ENCODE measurements at regions not wholly inside any gene's neighbourhood (a gene's known extent, or its start where the extent isn't known, plus 50 kb on each side); places are given as distances from the start of the nearest gene placed in this dataset.

GRCh38 chr10:43857206-43857930, 208.7 kb upstream of the ZNF32 start:
- H3F3A ChIP-seq (ENCODE audit: insufficient read depth, low read depth) = no peaks in the 10 kb centered on the region
- no peaks in the 10 kb centered on the region for H3K79me2 ChIP-seq (ENCODE audit: low read depth)
- peaks cover 9% of the 10 kb centered on the region; the same call in 1 of the 2 replicates for H3K27me3 ChIP-seq (ENCODE audit: insufficient read depth, low read depth)
- H3K27ac ChIP-seq = no peak overlapping the region
- POLR2A ChIA-PET (ENCODE audit: unreplicated experiment) = no interaction called here
- no peak for TF ChIP-seq CTCF (conservative IDR thresholded peaks at IDR 0.05)
- TF ChIP-seq EZH2 (IDR thresholded peaks at IDR 0.05; ENCODE audit: low read depth) = no peak
- no peak overlapping the region for H2AFZ ChIP-seq
- H3K9me3 ChIP-seq (ENCODE audit: insufficient read depth, low read depth) = no peaks in the 10 kb centered on the region
- no peaks in the 10 kb centered on the region for H3K36me3 ChIP-seq (ENCODE audit: low read depth)
- no peaks in the 10 kb centered on the region for H3K9me2 ChIP-seq (ENCODE audit: insufficient read depth)
- intact Hi-C loops (cut with micrococcal nuclease; ENCODE audit: unreplicated experiment) = no loop called here
- no TSS peak for BruUV-seq (replicated peaks)
- no peak overlapping the region for H3K4me2 ChIP-seq
- H3K4me3 ChIP-seq = no peak overlapping the region
- H4K20me1 ChIP-seq (ENCODE audit: insufficient read depth) = no peaks in the 10 kb centered on the region
- H3K4me1 ChIP-seq (replicated peaks; ENCODE audit: insufficient read depth) = peaks cover 10% of the 10 kb centered on the region; the same call in 1 of the 2 replicates
- DNase-seq = peak in 1 of 2 experiments; percentile 27
- CTCF ChIA-PET = interaction anchor here (0.6 kb wide), 1 partner anchor 10 kb away, joined by 5 read pairs; no protein-coding TSS in a partner anchor

DNA sequence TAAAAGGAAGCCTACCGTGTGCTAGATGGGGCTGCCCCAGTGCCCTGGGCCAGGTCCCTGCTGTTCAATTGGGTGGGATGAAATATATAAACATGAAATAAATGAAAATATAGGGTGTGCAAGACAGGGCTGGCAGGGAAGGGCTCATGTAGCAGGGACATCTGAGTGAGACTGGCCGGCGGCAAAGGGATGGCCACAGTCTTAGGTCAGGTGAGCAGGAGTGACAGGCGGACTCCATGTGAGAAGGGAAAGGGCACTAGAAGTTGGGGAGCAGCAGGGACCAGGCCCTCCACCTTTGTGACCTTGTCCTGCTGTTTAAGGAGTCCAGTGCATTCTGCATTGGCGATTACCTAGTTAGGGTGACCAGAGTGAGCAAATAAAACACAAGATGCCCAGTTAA, 207.6 kb upstream of the ZNF32 start:
- CTCF ChIA-PET = no interaction called here
- Histone ChIP-seq H3K4me3 (no peak overlapping the region), H3K9me2 (ENCODE audit: insufficient read depth) (no peaks in the 10 kb centered on the region), H3K27me3 (ENCODE audit: insufficient read depth, low read depth) (peaks cover 9% of the 10 kb centered on the region; the same call in 1 of the 2 replicates), H3K27ac (no peak overlapping the region), H2AFZ (no peak overlapping the region), H4K20me1 (ENCODE audit: insufficient read depth) (no peaks in the 10 kb centered on the region), H3F3A (ENCODE audit: insufficient read depth, low read depth) (no peaks in the 10 kb centered on the region), H3K4me1 (replicated peaks; ENCODE audit: insufficient read depth) (peaks cover 10% of the 10 kb centered on the region; the same call in 1 of the 2 replicates), H3K9me3 (ENCODE audit: insufficient read depth, low read depth) (no peaks in the 10 kb centered on the region), H3K36me3 (ENCODE audit: low read depth) (no peaks in the 10 kb centered on the region), H3K79me2 (ENCODE audit: low read depth) (no peaks in the 10 kb centered on the region), H3K4me2 (no peak overlapping the region)
- DNase-seq = no peak
- intact Hi-C loops (cut with micrococcal nuclease; ENCODE audit: unreplicated experiment) = no loop called here
- BruUV-seq (replicated peaks) = no TSS peak
- POLR2A ChIA-PET (ENCODE audit: unreplicated experiment) = no interaction called here
- TF ChIP-seq EZH2 (IDR thresholded peaks at IDR 0.05; ENCODE audit: low read depth) (no peak), CTCF (conservative IDR thresholded peaks at IDR 0.05) (no peak)

- no TSS peak for BruUV-seq (replicated peaks)
- no peaks in the 10 kb centered on the region for H3K9me3 ChIP-seq (ENCODE audit: insufficient read depth, low read depth)
- no peak overlapping the region for H3K4me2 ChIP-seq
- H3K4me1 ChIP-seq (replicated peaks; ENCODE audit: insufficient read depth) = peaks cover 10% of the 10 kb centered on the region; the same call in 1 of the 2 replicates
- H3K4me3 ChIP-seq = no peak overlapping the region
- no peak for TF ChIP-seq EZH2 (IDR thresholded peaks at IDR 0.05; ENCODE audit: low read depth)
- no peak for TF ChIP-seq CTCF (conservative IDR thresholded peaks at IDR 0.05)
- H3K9me2 ChIP-seq (ENCODE audit: insufficient read depth) = no peaks in the 10 kb centered on the region
- H3K27me3 ChIP-seq (ENCODE audit: insufficient read depth, low read depth) = peaks cover 9% of the 10 kb centered on the region; the same call in 1 of the 2 replicates
- H3F3A ChIP-seq (ENCODE audit: insufficient read depth, low read depth) = no peaks in the 10 kb centered on the region
- intact Hi-C loops (cut with micrococcal nuclease; ENCODE audit: unreplicated experiment) = no loop called here
- no peaks in the 10 kb centered on the region for H3K79me2 ChIP-seq (ENCODE audit: low read depth)
- DNase-seq = no peak
- ChIA-PET CTCF (no interaction called here), POLR2A (ENCODE audit: unreplicated experiment) (no interaction called here)
- H4K20me1 ChIP-seq (ENCODE audit: insufficient read depth) = no peaks in the 10 kb centered on the region
- H2AFZ ChIP-seq = no peak overlapping the region
- H3K36me3 ChIP-seq (ENCODE audit: low read depth) = no peaks in the 10 kb centered on the region
- H3K27ac ChIP-seq = no peak overlapping the region
Measured at GRCh38 chr10:43855667-43856210, 207.1 kb upstream of the ZNF32 start.

All from PC-9 (cell line).